Fibroblast of upper back skin (primary cell): ENCODE measurements at regions not wholly inside any gene's neighbourhood (a gene's known extent, or its start where the extent isn't known, plus 50 kb on each side); places are given as distances from the start of the nearest gene placed in this dataset.
A peak's percentile ranks its signal among the peaks of the same experiment; 100 is the strongest.
"Not testable (repeated sequence)": the region's sequence is repeated elsewhere in the genome, so short reads cannot be mapped to it uniquely, and the experiment has no call there.

Experiments used
- DNase-seq: peaks from one replicate; pipeline ENCODE4 v3.0.0-alpha.2; 2013

- DNase-seq, result not testable (repeated sequence)
These were observed 470.6 kb upstream of the NUDT12 start for GRCh38 chr5:104033186-104033585.

GRCh38 chr5:104024538-104024937 is 461.9 kb upstream of the NUDT12 start:
- no peak for DNase-seq

- no peak for DNase-seq
These were observed 461.1 kb upstream of the NUDT12 start for GRCh38 chr5:104023739-104024138.

- no peak for DNase-seq
These were observed 457.4 kb upstream of the NUDT12 start for GRCh38 chr5:104019956-104020355.

- no peak for DNase-seq
These were observed 455.7 kb upstream of the NUDT12 start for GRCh38 chr5:104018299-104018698.

GRCh38 chr5:104016646-104017045 is 454.1 kb upstream of the NUDT12 start:
- DNase-seq, result peak; percentile 67

GRCh38 chr5:104015765-104016164 is 453.2 kb upstream of the NUDT12 start:
- DNase-seq, result no peak

- not testable (repeated sequence) for DNase-seq
These were observed 440.2 kb upstream of the NUDT12 start for GRCh38 chr5:104002783-104003182.

GRCh38 chr5:104001136-104001535 is 438.5 kb upstream of the NUDT12 start:
- no peak for DNase-seq

- no peak for DNase-seq
These were observed 430.4 kb upstream of the NUDT12 start for GRCh38 chr5:103993031-103993430.

- no peak for DNase-seq
These were observed 427.5 kb upstream of the NUDT12 start for GRCh38 chr5:103990064-103990463.

GRCh38 chr5:103981592-103981991 is 419.0 kb upstream of the NUDT12 start:
- no peak for DNase-seq

GRCh38 chr5:103973669-103974068 is 411.1 kb upstream of the NUDT12 start:
- no peak for DNase-seq

- not testable (repeated sequence) for DNase-seq
These were observed 403.7 kb upstream of the NUDT12 start for GRCh38 chr5:103966295-103966694.

GRCh38 chr5:103962023-103962422 is 399.4 kb upstream of the NUDT12 start:
- DNase-seq, result no peak

GRCh38 chr5:103953601-103954382 is 391.2 kb upstream of the NUDT12 start:
- no peak for DNase-seq

GRCh38 chr5:103951776-103952175 is 389.2 kb upstream of the NUDT12 start:
- DNase-seq, result no peak

- no peak for DNase-seq
These were observed 380.6 kb upstream of the NUDT12 start for GRCh38 chr5:103943230-103943629.

GRCh38 chr5:103942587-103943186 is 380.1 kb upstream of the NUDT12 start:
- DNase-seq, result no peak

GRCh38 chr5:103941596-103941995 is 379.0 kb upstream of the NUDT12 start:
- DNase-seq, result no peak

GRCh38 chr5:103938146-103938695 is 375.6 kb upstream of the NUDT12 start:
- DNase-seq, result peak; percentile 46

- peak; percentile 50 for DNase-seq
These were observed 366.9 kb upstream of the NUDT12 start for GRCh38 chr5:103929338-103930013.

- DNase-seq, result no peak
These were observed 365.1 kb upstream of the NUDT12 start for GRCh38 chr5:103927739-103928138.
